ENCODE measurements at regions not wholly inside any gene's neighbourhood (a gene's known extent, or its start where the extent isn't known, plus 50 kb on each side); places are given as distances from the start of the nearest gene placed in this dataset.
"Not testable (repeated sequence)": the region's sequence is repeated elsewhere in the genome, so short reads cannot be mapped to it uniquely, and the experiment has no call there.

- WGBS (ENCODE audit: extremely low coverage, insufficient coverage, insufficient read length), result no CpG with 5 or more reads among the region's 2 CpGs
- Histone ChIP-seq H3K23ac (ENCODE audit: low read length) (no peak overlapping the region), H3K9me3 (ENCODE audit: insufficient read depth, low read depth, low read length) (no peaks in the 10 kb centered on the region), H2AFZ (ENCODE audit: insufficient read depth, low read length, poor library complexity) (no peak overlapping the region), H4K91ac (ENCODE audit: low read depth, low read length) (no peak overlapping the region), H2BK12ac (ENCODE audit: low read length) (no peak overlapping the region), H3K79me2 (ENCODE audit: control insufficient read depth, insufficient read depth, low read length, poor library complexity) (no peaks in the 10 kb centered on the region), H2BK5ac (ENCODE audit: low read depth, low read length, poor library complexity) (no peak overlapping the region), H3K9ac (ENCODE audit: low read length) (no peak overlapping the region), H4K8ac (ENCODE audit: low read depth, low read length) (no peak overlapping the region), H3K36me3 (ENCODE audit: control insufficient read depth in 1 of 2, insufficient read depth in 2 of 2, low read length in 2 of 2) (no peaks in the 10 kb centered on the region), H3K27ac (ENCODE audit: low read depth, low read length) (no peak overlapping the region), H3K4me2 (ENCODE audit: low read length) (no peak overlapping the region), H3K14ac (ENCODE audit: low read length) (no peak overlapping the region), H3K27me3 (ENCODE audit: insufficient read depth, low read length) (no peaks in the 10 kb centered on the region), H3K4ac (ENCODE audit: low read depth, low read length) (no peak overlapping the region), H3K79me1 (ENCODE audit: low read length) (no peaks in the 10 kb centered on the region), H3K4me3 (ENCODE audit: low read depth, low read length) (no peak overlapping the region), H2BK120ac (ENCODE audit: insufficient read depth, low read length, poor library complexity) (no peak overlapping the region), H3K18ac (ENCODE audit: low read length) (no peak overlapping the region), H2AK5ac (ENCODE audit: low read length) (no peak overlapping the region), H3K4me1 (ENCODE audit: control insufficient read depth in 1 of 2, insufficient read depth in 2 of 2, low read length in 2 of 2) (no peaks in the 10 kb centered on the region), H4K12ac (ENCODE audit: low read depth, low read length) (no peak overlapping the region)
- DNase-seq, result no peak
These were observed 376.9 kb upstream of the LRFN5 start for GRCh38 chr14:41229824-41230223.

GRCh38 chr14:41225433-41225832 lies 381.2 kb upstream of the LRFN5 start:
- Histone ChIP-seq H3K4me2 (ENCODE audit: low read length) (no peak overlapping the region), H3K4me1 (ENCODE audit: control insufficient read depth in 1 of 2, insufficient read depth in 2 of 2, low read length in 2 of 2) (no peaks in the 10 kb centered on the region), H3K79me1 (ENCODE audit: low read length) (no peaks in the 10 kb centered on the region), H3K23ac (ENCODE audit: low read length) (no peak overlapping the region), H2BK120ac (ENCODE audit: insufficient read depth, low read length, poor library complexity) (no peak overlapping the region), H2AK5ac (ENCODE audit: low read length) (no peak overlapping the region), H3K14ac (ENCODE audit: low read length) (no peak overlapping the region), H2BK5ac (ENCODE audit: low read depth, low read length, poor library complexity) (no peak overlapping the region), H3K27me3 (ENCODE audit: insufficient read depth, low read length) (no peaks in the 10 kb centered on the region), H4K8ac (ENCODE audit: low read depth, low read length) (no peak overlapping the region), H3K4me3 (ENCODE audit: low read depth, low read length) (no peak overlapping the region), H3K36me3 (ENCODE audit: control insufficient read depth in 1 of 2, insufficient read depth in 2 of 2, low read length in 2 of 2) (no peaks in the 10 kb centered on the region), H3K9ac (ENCODE audit: low read length) (no peak overlapping the region), H3K18ac (ENCODE audit: low read length) (no peak overlapping the region), H2AFZ (ENCODE audit: insufficient read depth, low read length, poor library complexity) (no peak overlapping the region), H3K4ac (ENCODE audit: low read depth, low read length) (no peak overlapping the region), H3K79me2 (ENCODE audit: control insufficient read depth, insufficient read depth, low read length, poor library complexity) (no peaks in the 10 kb centered on the region), H3K27ac (ENCODE audit: low read depth, low read length) (no peak overlapping the region), H4K12ac (ENCODE audit: low read depth, low read length) (no peak overlapping the region), H4K91ac (ENCODE audit: low read depth, low read length) (no peak overlapping the region), H2BK12ac (ENCODE audit: low read length) (no peak overlapping the region), H3K9me3 (ENCODE audit: insufficient read depth, low read depth, low read length) (no peaks in the 10 kb centered on the region)
- DNase-seq, result no peak
- no CpG with 5 or more reads among the region's 1 CpG for WGBS (ENCODE audit: extremely low coverage, insufficient coverage, insufficient read length)

DNA sequence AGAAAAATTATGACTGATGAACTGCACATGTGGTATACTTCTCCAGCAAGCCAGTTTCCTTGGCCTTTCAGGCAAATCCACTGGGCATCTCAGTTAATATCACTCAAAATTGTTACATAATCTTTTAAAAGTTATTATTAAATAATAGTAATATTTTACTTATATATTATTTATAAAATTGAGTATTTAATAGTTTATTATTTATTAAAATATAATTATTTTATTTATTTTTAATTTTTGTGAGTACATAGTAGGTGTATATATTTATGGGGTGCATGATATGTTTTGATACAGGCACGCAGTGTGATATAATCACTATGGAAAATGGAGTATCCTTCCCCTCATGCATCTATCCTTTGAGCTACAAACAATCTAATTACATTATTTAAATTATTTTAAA lies 384.1 kb upstream of the LRFN5 start:
- H3K27ac ChIP-seq (ENCODE audit: low read depth, low read length), result no peak overlapping the region
- WGBS (ENCODE audit: extremely low coverage, insufficient coverage, insufficient read length), result no CpG with 5 or more reads among the region's 1 CpG
- H3K36me3 ChIP-seq (ENCODE audit: control insufficient read depth in 1 of 2, insufficient read depth in 2 of 2, low read length in 2 of 2), result no peaks in the 10 kb centered on the region
- H2BK5ac ChIP-seq (ENCODE audit: low read depth, low read length, poor library complexity), result no peak overlapping the region
- H4K91ac ChIP-seq (ENCODE audit: low read depth, low read length), result no peak overlapping the region
- H3K4me1 ChIP-seq (ENCODE audit: control insufficient read depth in 1 of 2, insufficient read depth in 2 of 2, low read length in 2 of 2), result no peaks in the 10 kb centered on the region
- H3K9ac ChIP-seq (ENCODE audit: low read length), result no peak overlapping the region
- no peak for DNase-seq
- no peak overlapping the region for H2BK12ac ChIP-seq (ENCODE audit: low read length)
- no peak overlapping the region for H3K4me2 ChIP-seq (ENCODE audit: low read length)
- no peak overlapping the region for H2AFZ ChIP-seq (ENCODE audit: insufficient read depth, low read length, poor library complexity)
- H3K23ac ChIP-seq (ENCODE audit: low read length), result no peak overlapping the region
- H3K27me3 ChIP-seq (ENCODE audit: insufficient read depth, low read length), result no peaks in the 10 kb centered on the region
- H3K79me2 ChIP-seq (ENCODE audit: control insufficient read depth, insufficient read depth, low read length, poor library complexity), result no peaks in the 10 kb centered on the region
- H3K9me3 ChIP-seq (ENCODE audit: insufficient read depth, low read depth, low read length), result no peaks in the 10 kb centered on the region
- H4K8ac ChIP-seq (ENCODE audit: low read depth, low read length), result no peak overlapping the region
- no peak overlapping the region for H3K4me3 ChIP-seq (ENCODE audit: low read depth, low read length)
- H3K79me1 ChIP-seq (ENCODE audit: low read length), result no peaks in the 10 kb centered on the region
- H2BK120ac ChIP-seq (ENCODE audit: insufficient read depth, low read length, poor library complexity), result no peak overlapping the region
- H3K4ac ChIP-seq (ENCODE audit: low read depth, low read length), result no peak overlapping the region
- no peak overlapping the region for H2AK5ac ChIP-seq (ENCODE audit: low read length)
- no peak overlapping the region for H3K18ac ChIP-seq (ENCODE audit: low read length)
- no peak overlapping the region for H4K12ac ChIP-seq (ENCODE audit: low read depth, low read length)
- no peak overlapping the region for H3K14ac ChIP-seq (ENCODE audit: low read length)

DNA sequence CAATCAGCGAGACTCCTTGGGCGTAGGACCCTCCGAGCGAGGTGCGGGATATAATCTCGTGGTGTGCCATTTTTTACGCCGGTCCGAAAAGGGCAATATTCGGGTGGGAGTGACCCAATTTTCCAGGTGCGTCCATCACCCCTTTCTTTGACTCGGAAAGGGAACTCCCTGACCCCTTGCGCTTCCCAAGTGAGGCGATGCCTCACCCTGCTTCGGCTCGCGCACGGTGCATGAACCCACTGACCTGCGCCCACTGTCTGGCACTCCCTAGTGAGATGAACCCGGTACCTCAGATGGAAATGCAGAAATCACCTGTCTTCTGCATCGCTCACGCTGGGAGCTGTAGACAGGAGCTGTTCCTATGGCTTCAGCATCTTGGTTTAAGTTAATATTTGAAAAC lies 391.7 kb upstream of the LRFN5 start:
- not testable (repeated sequence) for H3K4me3 ChIP-seq (ENCODE audit: low read depth, low read length); H3K23ac ChIP-seq (ENCODE audit: low read length); H3K27ac ChIP-seq (ENCODE audit: low read depth, low read length); H2AK5ac ChIP-seq (ENCODE audit: low read length); H3K79me1 ChIP-seq (ENCODE audit: low read length); H4K8ac ChIP-seq (ENCODE audit: low read depth, low read length); H4K12ac ChIP-seq (ENCODE audit: low read depth, low read length); H2BK120ac ChIP-seq (ENCODE audit: insufficient read depth, low read length, poor library complexity); H3K4ac ChIP-seq (ENCODE audit: low read depth, low read length); H3K36me3 ChIP-seq (ENCODE audit: control insufficient read depth in 1 of 2, insufficient read depth in 2 of 2, low read length in 2 of 2); H3K79me2 ChIP-seq (ENCODE audit: control insufficient read depth, insufficient read depth, low read length, poor library complexity); H4K91ac ChIP-seq (ENCODE audit: low read depth, low read length); DNase-seq; H2BK12ac ChIP-seq (ENCODE audit: low read length); H3K18ac ChIP-seq (ENCODE audit: low read length); H2BK5ac ChIP-seq (ENCODE audit: low read depth, low read length, poor library complexity); H2AFZ ChIP-seq (ENCODE audit: insufficient read depth, low read length, poor library complexity); H3K9ac ChIP-seq (ENCODE audit: low read length); H3K4me2 ChIP-seq (ENCODE audit: low read length); H3K27me3 ChIP-seq (ENCODE audit: insufficient read depth, low read length); H3K4me1 ChIP-seq (ENCODE audit: control insufficient read depth in 1 of 2, insufficient read depth in 2 of 2, low read length in 2 of 2); H3K14ac ChIP-seq (ENCODE audit: low read length); H3K9me3 ChIP-seq (ENCODE audit: insufficient read depth, low read depth, low read length)
- WGBS (ENCODE audit: extremely low coverage, insufficient coverage, insufficient read length), result no CpG with 5 or more reads among the region's 22 CpGs

Data from trophoblast cell (in vitro differentiated cells and primary cell).